Left lung (tissue), 4 donors: ENCODE measurements at regions not wholly inside any gene's neighbourhood (a gene's known extent, or its start where the extent isn't known, plus 50 kb on each side); places are given as distances from the start of the nearest gene placed in this dataset.

ENCODE experiments used
- ATAC-seq: fragments of 200-7000 bp; cut with Tn5 transposase; one replicate; pipeline ENCODE4 v1.9.1; 2020; ENCODE audit warnings: moderate library complexity
- DNase-seq, 4 donors: peaks; one replicate each; pipeline ENCODE4 v3.0.0-alpha.2; 2013 to 2020
- H3K27ac ChIP-seq, 2 donors: fragments of 200-600 bp; sonication (generic) in 1 of 2; one replicate each; pipeline versions ENCODE4 v1.5.0 to v1.8.0; 2020 to 2021
- H3K27me3 ChIP-seq, 2 donors: fragments of 200-600 bp; sonication (generic) in 1 of 2; one replicate each; pipeline versions ENCODE4 v1.5.0 to v1.8.0; 2020 to 2021
- H3K36me3 ChIP-seq, 2 donors: fragments of 200-600 bp; sonication (generic) in 1 of 2; one replicate each; pipeline versions ENCODE4 v1.5.0 to v1.8.0; 2020 to 2021
- H3K4me1 ChIP-seq, 2 donors: fragments of 200-600 bp; one replicate each; pipeline ENCODE4 v1.8.0; 2021
- H3K4me3 ChIP-seq, 2 donors: fragments of 200-600 bp; sonication (generic) in 1 of 2; one replicate each; pipeline versions ENCODE4 v1.5.0 to v1.8.0; 2020 to 2021; ENCODE audit warnings: mild to moderate bottlenecking in 1 of 2
- H3K9me3 ChIP-seq, 2 donors: fragments of 200-600 bp; sonication (generic) in 1 of 2; one replicate each; pipeline versions ENCODE4 v1.5.0 to v1.8.0; 2020 to 2021
- CTCF ChIP-seq, 2 donors: fragments of 200-600 bp; sonication (generic) in 1 of 2; IDR thresholded peaks; one replicate each; pipeline versions ENCODE4 v1.5.0 to v1.8.0; 2021; ENCODE audit warnings: antibody characterized with exemption in 2 of 2
- intact Hi-C, 2 donors: fragments of 100-400 bp; cut with DNase I; formaldehyde crosslinking; loops; one replicate each; pipeline versions ENCODE4 v1.11.2 to v1.14.2; 2022
- donor health status: DM: no; HTN: yes; CAD: no.
- donor health status: DM: no; HTN: no; CAD: no.

- intact Hi-C loops = no loop called here
- no peak overlapping the region for H3K27ac ChIP-seq
- ATAC-seq (no peak), DNase-seq (no peak)
- H3K36me3 ChIP-seq = no peaks in the 10 kb centered on the region
- no peaks in the 10 kb centered on the region for H3K27me3 ChIP-seq
- H3K4me1 ChIP-seq = no peaks in the 10 kb centered on the region
- no peaks in the 10 kb centered on the region for H3K9me3 ChIP-seq
- no peak for TF ChIP-seq CTCF (IDR thresholded peaks at IDR 0.05)
- no peak overlapping the region for H3K4me3 ChIP-seq
Observed at GRCh38 chr16:26550111-26550610, 516.6 kb upstream of the C16orf82 start.

- Histone ChIP-seq H3K36me3 (no peaks in the 10 kb centered on the region), H3K4me1 (no peaks in the 10 kb centered on the region), H3K27ac (no peak overlapping the region), H3K9me3 (no peaks in the 10 kb centered on the region), H3K4me3 (no peak overlapping the region), H3K27me3 (no peaks in the 10 kb centered on the region)
- no peak for TF ChIP-seq CTCF (IDR thresholded peaks at IDR 0.05)
- ATAC-seq (no peak), DNase-seq (no peak)
- intact Hi-C loops = no loop called here
Observed at GRCh38 chr16:26554030-26554429, 512.7 kb upstream of the C16orf82 start.

- H3K27ac ChIP-seq = no peak overlapping the region
- no peak for ATAC-seq
- no peak for TF ChIP-seq CTCF (IDR thresholded peaks at IDR 0.05)
Observed at GRCh38 chr16:26561303-26561702, 505.4 kb upstream of the C16orf82 start.

GRCh38 chr16:26563018-26563417 is 503.7 kb upstream of the C16orf82 start:
- Histone ChIP-seq H3K4me3 (no peak overlapping the region), H3K4me1 (no peaks in the 10 kb centered on the region), H3K27ac (no peak overlapping the region), H3K36me3 (no peaks in the 10 kb centered on the region), H3K27me3 (no peaks in the 10 kb centered on the region), H3K9me3 (no peaks in the 10 kb centered on the region)
- intact Hi-C loops = no loop called here
- TF ChIP-seq CTCF (IDR thresholded peaks at IDR 0.05) = no peak
- ATAC-seq (no peak), DNase-seq (no peak)

More at GRCh38 chr16:26561303-26561702, 505.4 kb upstream of the C16orf82 start:
- H3K4me1 ChIP-seq = no peaks in the 10 kb centered on the region
- intact Hi-C loops = no loop called here
- no peak for DNase-seq
- H3K36me3 ChIP-seq = no peaks in the 10 kb centered on the region
- H3K4me3 ChIP-seq = no peak overlapping the region
- no peaks in the 10 kb centered on the region for H3K27me3 ChIP-seq
- no peaks in the 10 kb centered on the region for H3K9me3 ChIP-seq

GRCh38 chr16:26567356-26567755 is 499.4 kb upstream of the C16orf82 start:
- H3K27me3 ChIP-seq = no peaks in the 10 kb centered on the region
- no peak for ATAC-seq
- no peak overlapping the region for H3K27ac ChIP-seq
- no peaks in the 10 kb centered on the region for H3K9me3 ChIP-seq
- no peaks in the 10 kb centered on the region for H3K36me3 ChIP-seq
- DNase-seq = no peak
- no peak overlapping the region for H3K4me3 ChIP-seq
- intact Hi-C loops = no loop called here
- TF ChIP-seq CTCF (IDR thresholded peaks at IDR 0.05) = no peak
- no peaks in the 10 kb centered on the region for H3K4me1 ChIP-seq
